Calu3 (cell line): ENCODE measurements at regions not wholly inside any gene's neighbourhood (a gene's known extent, or its start where the extent isn't known, plus 50 kb on each side); places are given as distances from the start of the nearest gene placed in this dataset.

ENCODE experiments used
- BruUV-seq: library from RNA; stranded (reverse); fragments of 400-500 nt; replicated peaks from 2 replicates; lab custom pipeline; 2021; lab: Mats Ljungman, UMichigan
- CTCF ChIA-PET: fragments of 300-600 bp; sonication (Branson Sonifier 250); formaldehyde crosslinking; loops from one replicate; lab custom pipeline; 2022; ENCODE audit warnings: antibody characterized with exemption; lab: Charles Lee
- DNase-seq: peaks from one replicate; pipeline ENCODE4 v3.0.0; 2022
- H3K27ac Mint-ChIP-seq: one replicate; pipeline ENCODE4 v1.8.0; 2022; ENCODE audit warnings: mixed read lengths; ENCODE audit not compliant: unreplicated experiment
- H3K27me3 Mint-ChIP-seq: one replicate; pipeline ENCODE4 v1.8.0; 2022; ENCODE audit warnings: mixed read lengths; ENCODE audit not compliant: unreplicated experiment
- H3K36me3 Mint-ChIP-seq: one replicate; pipeline ENCODE4 v1.8.0; 2022; ENCODE audit warnings: mild to moderate bottlenecking, moderate library complexity, mixed read lengths; ENCODE audit not compliant: insufficient read depth, unreplicated experiment
- H3K4me1 Mint-ChIP-seq: one replicate; pipeline ENCODE4 v1.8.0; 2022; ENCODE audit warnings: mild to moderate bottlenecking, low read depth, mixed read lengths; ENCODE audit not compliant: unreplicated experiment
- H3K4me3 Mint-ChIP-seq: one replicate; pipeline ENCODE4 v1.8.0; 2022; ENCODE audit warnings: mild to moderate bottlenecking, low read depth, moderate library complexity, mixed read lengths; ENCODE audit not compliant: unreplicated experiment
- H3K9me3 Mint-ChIP-seq: one replicate; pipeline ENCODE4 v1.8.0; 2022; ENCODE audit warnings: low read depth, mixed read lengths; ENCODE audit not compliant: unreplicated experiment
- CTCF ChIP-seq: fragments of 200-600 bp; IDR thresholded peaks from one replicate; pipeline ENCODE4 v1.8.0; 2022; ENCODE audit warnings: antibody characterized with exemption; ENCODE audit not compliant: unreplicated experiment
- intact Hi-C: fragments of 100-400 bp; cut with micrococcal nuclease; formaldehyde crosslinking; loops from one replicate; pipeline ENCODE4 v1.10.0; 2022; ENCODE audit not compliant: unreplicated experiment

- Mint-ChIP-seq H3K27me3 (peaks cover 34% of the 10 kb centered on the region), H3K9me3 (no peaks in the 10 kb centered on the region), H3K4me3 (no peak overlapping the region), H3K4me1 (no peaks in the 10 kb centered on the region), H3K27ac (no peak overlapping the region), H3K36me3 (no peaks in the 10 kb centered on the region)
- BruUV-seq = no TSS peak
- no peak for DNase-seq
- intact Hi-C loops = no loop called here
- CTCF ChIA-PET = no interaction called here
- no peak for TF ChIP-seq CTCF
Measured at GRCh38 chr4:24145591-24145990, 255.7 kb upstream of the PPARGC1A start.

GRCh38 chr4:24144381-24144780 is 254.5 kb upstream of the PPARGC1A start:
- BruUV-seq = no TSS peak
- DNase-seq = no peak
- no peak for TF ChIP-seq CTCF

GRCh38 chr4:24143741-24144140 is 253.9 kb upstream of the PPARGC1A start:
- BruUV-seq = no TSS peak
- CTCF ChIA-PET = no interaction called here
- TF ChIP-seq CTCF = no peak
- Mint-ChIP-seq H3K36me3 (no peaks in the 10 kb centered on the region), H3K4me3 (no peak overlapping the region), H3K27ac (no peak overlapping the region), H3K4me1 (no peaks in the 10 kb centered on the region), H3K27me3 (peaks cover 29% of the 10 kb centered on the region), H3K9me3 (no peaks in the 10 kb centered on the region)
- intact Hi-C loops = no loop called here
- DNase-seq = no peak

More at GRCh38 chr4:24144381-24144780, 254.5 kb upstream of the PPARGC1A start:
- Mint-ChIP-seq H3K4me1 (no peaks in the 10 kb centered on the region), H3K4me3 (no peak overlapping the region), H3K27ac (no peak overlapping the region), H3K36me3 (no peaks in the 10 kb centered on the region), H3K9me3 (no peaks in the 10 kb centered on the region), H3K27me3 (peaks cover 29% of the 10 kb centered on the region)
- CTCF ChIA-PET = no interaction called here
- intact Hi-C loops = no loop called here

GRCh38 chr4:24141836-24142235 is 252.0 kb upstream of the PPARGC1A start:
- BruUV-seq = no TSS peak
- Mint-ChIP-seq H3K4me3 (no peak overlapping the region), H3K36me3 (no peaks in the 10 kb centered on the region), H3K27me3 (peaks cover 15% of the 10 kb centered on the region), H3K9me3 (no peaks in the 10 kb centered on the region), H3K4me1 (no peaks in the 10 kb centered on the region), H3K27ac (no peak overlapping the region)
- intact Hi-C loops = no loop called here
- no peak for TF ChIP-seq CTCF
- CTCF ChIA-PET = no interaction called here
- no peak for DNase-seq
